Renal pelvis (tissue), 1 donor: ENCODE measurements at regions not wholly inside any gene's neighbourhood (a gene's known extent, or its start where the extent isn't known, plus 50 kb on each side); places are given as distances from the start of the nearest gene placed in this dataset.
"Not testable (repeated sequence)": the region's sequence is repeated elsewhere in the genome, so short reads cannot be mapped to it uniquely, and the experiment has no call there.

Experiments
- DNase-seq: peaks from one replicate; pipeline ENCODE4 v3.0.0-alpha.2; 2013

GRCh38 chr6:163741743-163742363, 327.3 kb downstream of the QKI start:
- DNase-seq, result no peak

- DNase-seq, result no peak
These were observed 326.8 kb downstream of the QKI start for GRCh38 chr6:163741342-163741741.

- no peak for DNase-seq
These were observed 325.4 kb downstream of the QKI start for GRCh38 chr6:163739966-163740365.

GRCh38 chr6:163739408-163739725, 324.8 kb downstream of the QKI start:
- DNase-seq, result no peak

GRCh38 chr6:163738725-163739407, 324.3 kb downstream of the QKI start:
- no peak for DNase-seq

DNA sequence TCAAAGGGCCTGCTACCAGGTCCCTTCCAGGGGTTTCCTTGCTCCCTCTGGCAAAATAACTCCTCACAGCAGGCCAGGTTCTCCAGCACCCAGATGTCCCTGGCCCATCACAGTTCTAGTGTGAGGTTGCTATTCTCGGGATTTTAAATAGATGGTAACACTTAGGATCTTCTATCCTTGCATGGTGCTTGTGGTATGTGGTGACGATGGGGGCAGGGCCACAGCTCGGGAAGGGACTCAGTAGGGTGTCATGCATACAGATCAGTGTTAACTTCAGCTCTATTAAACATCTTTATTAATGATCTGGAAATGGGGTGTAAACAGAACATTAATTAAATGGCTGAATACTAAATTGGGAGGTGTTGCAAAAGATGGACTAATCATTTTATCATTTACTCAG, 323.8 kb downstream of the QKI start:
- no peak for DNase-seq

GRCh38 chr6:163735076-163735475, 320.6 kb downstream of the QKI start:
- DNase-seq, result no peak

GRCh38 chr6:163733061-163733460, 318.5 kb downstream of the QKI start:
- no peak for DNase-seq

DNA sequence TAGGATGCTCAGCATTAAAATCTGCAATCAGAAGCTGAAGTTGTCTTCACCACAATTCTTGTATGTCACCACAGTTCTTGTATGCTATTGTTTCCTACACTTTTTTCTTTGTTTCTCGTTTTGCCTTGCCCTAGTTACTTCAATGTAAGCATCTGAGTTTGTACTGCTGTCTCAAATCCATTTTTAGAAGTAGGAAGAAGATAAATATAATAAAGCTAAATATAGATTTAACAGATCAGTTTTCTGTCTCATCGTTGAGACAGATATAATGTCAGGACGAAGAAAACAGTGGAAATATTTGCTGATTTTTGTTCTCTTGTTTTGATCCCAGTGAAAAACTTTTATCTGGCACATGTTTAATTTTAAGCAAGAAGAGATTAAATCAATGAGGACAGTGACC, 318.0 kb downstream of the QKI start:
- no peak for DNase-seq

DNA sequence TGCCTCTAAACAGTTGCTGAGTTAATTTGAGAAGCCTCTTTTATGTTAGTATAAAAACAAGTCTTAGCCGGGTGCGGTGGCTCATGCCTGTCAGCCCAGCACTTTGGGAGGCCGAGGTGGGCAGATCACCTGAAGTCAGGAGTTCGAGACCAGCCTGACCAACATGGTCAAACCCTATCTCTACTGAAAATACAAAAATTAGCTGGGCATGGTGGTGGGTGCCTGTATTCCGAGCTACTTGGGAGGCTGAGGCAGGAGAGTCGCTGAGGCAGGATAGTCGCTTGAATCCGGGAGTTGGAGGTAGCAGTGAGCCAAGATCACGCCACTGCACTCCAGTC, 317.5 kb downstream of the QKI start:
- DNase-seq, result not testable (repeated sequence)

- DNase-seq, result no peak
These were observed 316.9 kb downstream of the QKI start for GRCh38 chr6:163731215-163732013.

GRCh38 chr6:163730246-163731210, 316.0 kb downstream of the QKI start:
- no peak for DNase-seq

DNA sequence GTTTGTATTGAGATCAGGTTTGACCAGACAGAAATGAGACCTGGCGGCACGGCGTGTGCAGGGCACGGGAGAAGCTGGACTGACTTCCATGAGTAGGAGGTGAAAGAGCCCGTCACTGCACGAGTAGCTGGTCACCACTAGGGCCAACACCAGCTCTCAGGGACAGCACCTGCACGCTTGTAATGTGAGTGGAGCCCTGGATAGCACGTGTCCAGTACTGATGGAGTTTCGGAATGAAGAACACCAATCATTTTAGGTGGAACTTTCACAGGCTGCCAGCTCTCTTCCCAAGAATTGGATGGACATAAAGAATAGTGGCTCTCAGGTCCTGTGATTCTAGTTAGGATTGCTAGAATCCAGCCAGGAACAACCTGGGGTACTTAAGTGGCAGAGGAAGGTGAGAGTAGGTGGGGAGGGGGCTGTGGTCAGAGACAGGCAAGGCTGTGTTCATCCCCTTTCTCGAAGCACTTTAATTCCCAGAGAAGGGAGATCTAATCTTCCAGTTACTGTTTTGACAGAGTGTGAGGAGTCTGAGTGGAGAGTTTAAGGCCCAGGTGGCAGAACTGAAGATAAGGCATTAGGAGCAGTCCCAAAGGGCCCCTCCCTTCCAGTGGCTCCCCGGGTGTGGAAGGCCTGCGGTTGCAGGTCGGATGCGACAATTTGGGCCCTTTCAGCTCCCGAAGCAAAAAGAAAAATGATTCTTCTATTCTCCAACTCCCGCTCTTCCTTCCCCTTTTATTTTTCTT, 314.8 kb downstream of the QKI start:
- no peak for DNase-seq

GRCh38 chr6:163728442-163729126, 314.1 kb downstream of the QKI start:
- DNase-seq, result no peak

GRCh38 chr6:163726037-163726695, 311.6 kb downstream of the QKI start:
- DNase-seq, result no peak

- DNase-seq, result no peak
These were observed 310.8 kb downstream of the QKI start for GRCh38 chr6:163725008-163725941.

DNA sequence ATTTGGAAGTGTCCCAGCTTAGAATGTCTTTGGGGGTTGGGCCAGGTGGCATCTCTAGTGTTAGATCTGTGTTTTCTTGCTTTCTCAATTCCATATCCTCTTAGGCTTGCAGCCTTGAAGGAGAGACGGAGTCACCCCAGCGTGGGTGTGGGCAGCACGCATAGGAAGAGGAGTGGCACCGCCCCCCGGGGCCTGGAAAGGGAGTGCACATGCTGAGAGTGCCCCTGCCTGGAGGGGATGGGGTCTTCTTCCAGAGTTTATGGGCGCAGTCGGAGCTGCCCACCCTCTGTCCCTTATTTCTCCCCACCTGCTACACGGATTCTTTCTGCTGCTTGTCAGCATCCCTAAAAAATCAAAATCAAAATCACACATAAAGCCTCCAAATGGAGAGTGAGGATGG, 309.7 kb downstream of the QKI start:
- DNase-seq, result no peak

GRCh38 chr6:163723759-163724158, 309.2 kb downstream of the QKI start:
- DNase-seq, result no peak
